ENCODE measurements at regions not wholly inside any gene's neighbourhood (a gene's known extent, or its start where the extent isn't known, plus 50 kb on each side); places are given as distances from the start of the nearest gene placed in this dataset.

DNA sequence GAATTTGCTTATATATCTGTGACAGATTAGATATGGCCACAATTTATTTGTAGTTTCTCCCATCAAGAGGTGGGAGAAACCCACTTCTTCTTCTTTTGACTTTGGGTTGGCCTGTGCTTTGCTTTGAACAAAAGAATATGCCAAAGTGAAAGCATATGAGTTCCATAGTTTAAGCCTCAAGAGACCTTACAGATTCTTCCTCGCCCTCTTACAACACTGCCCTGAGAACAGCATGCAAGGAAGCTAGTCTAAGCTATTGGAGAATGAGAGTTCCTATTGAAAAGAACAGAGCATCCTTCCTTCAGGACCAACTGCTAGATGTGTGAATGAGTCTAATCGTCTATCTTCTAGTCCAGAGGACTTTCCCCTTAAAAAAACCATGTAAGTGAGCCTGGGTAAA lies 394.8 kb downstream of the TUSC7 start:
- Histone ChIP-seq H3K36me3 (ENCODE audit: control insufficient read depth, insufficient read depth, low read length) (no peaks in the 10 kb centered on the region), H3K9me3 (ENCODE audit: control insufficient read depth, low read length) (no peaks in the 10 kb centered on the region), H3K4me1 (ENCODE audit: control insufficient read depth, insufficient read depth, low read length) (no peaks in the 10 kb centered on the region), H3K4me3 (ENCODE audit: low read length) (no peak overlapping the region), H3K9ac (ENCODE audit: low read length) (no peak overlapping the region), H3K27me3 (ENCODE audit: control insufficient read depth, insufficient read depth, low read length) (no peaks in the 10 kb centered on the region)

DNA sequence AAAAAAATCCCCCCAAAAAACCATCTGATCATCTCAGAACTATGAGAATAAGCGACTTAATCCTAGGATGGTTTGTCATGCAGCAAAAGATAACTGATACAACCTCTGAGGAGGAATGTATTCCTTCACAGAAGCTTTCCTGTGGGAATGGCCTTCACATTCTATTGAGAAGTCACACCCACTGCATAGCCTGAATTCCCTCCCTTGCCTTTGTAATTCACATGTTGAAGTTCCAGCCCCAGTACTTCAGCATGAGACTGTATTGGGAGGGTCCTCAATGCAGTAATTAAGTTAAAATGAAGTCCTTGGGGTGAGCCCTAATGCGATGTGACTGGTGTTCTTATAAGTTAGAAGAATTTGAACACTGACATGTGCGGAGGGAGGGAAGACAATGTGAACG lies 395.2 kb downstream of the TUSC7 start:
- Histone ChIP-seq H3K4me3 (ENCODE audit: low read length) (no peak overlapping the region), H3K4me1 (ENCODE audit: control insufficient read depth, insufficient read depth, low read length) (no peaks in the 10 kb centered on the region), H3K36me3 (ENCODE audit: control insufficient read depth, insufficient read depth, low read length) (no peaks in the 10 kb centered on the region), H3K27me3 (ENCODE audit: control insufficient read depth, insufficient read depth, low read length) (no peaks in the 10 kb centered on the region), H3K9ac (ENCODE audit: low read length) (no peak overlapping the region), H3K9me3 (ENCODE audit: control insufficient read depth, low read length) (no peaks in the 10 kb centered on the region)

DNA sequence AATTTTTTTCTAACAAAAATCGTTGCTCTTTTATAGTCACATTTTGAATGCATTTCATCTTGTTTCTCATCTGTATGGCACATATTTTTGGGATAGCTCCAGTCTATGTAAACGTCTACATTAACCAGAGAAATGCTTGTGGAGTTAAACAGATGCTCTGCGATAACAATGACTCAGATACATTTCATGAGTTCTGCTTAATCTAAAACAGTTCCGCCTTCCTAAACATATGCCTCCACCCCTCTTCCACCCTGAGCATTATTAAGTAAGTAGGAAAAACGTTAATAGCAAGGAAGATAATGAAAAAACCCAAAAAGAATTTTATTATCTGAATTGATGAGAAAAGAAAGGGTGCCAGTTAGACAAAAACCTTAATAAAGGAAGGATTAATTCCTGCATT lies 396.1 kb downstream of the TUSC7 start:
- no peaks in the 10 kb centered on the region for H3K27me3 ChIP-seq (ENCODE audit: control insufficient read depth, insufficient read depth, low read length)
- H3K4me3 ChIP-seq (ENCODE audit: low read length), result no peak overlapping the region
- H3K4me1 ChIP-seq (ENCODE audit: control insufficient read depth, insufficient read depth, low read length), result no peaks in the 10 kb centered on the region
- no peak overlapping the region for H3K9ac ChIP-seq (ENCODE audit: low read length)
- H3K36me3 ChIP-seq (ENCODE audit: control insufficient read depth, insufficient read depth, low read length), result no peaks in the 10 kb centered on the region
- no peaks in the 10 kb centered on the region for H3K9me3 ChIP-seq (ENCODE audit: control insufficient read depth, low read length)

DNA sequence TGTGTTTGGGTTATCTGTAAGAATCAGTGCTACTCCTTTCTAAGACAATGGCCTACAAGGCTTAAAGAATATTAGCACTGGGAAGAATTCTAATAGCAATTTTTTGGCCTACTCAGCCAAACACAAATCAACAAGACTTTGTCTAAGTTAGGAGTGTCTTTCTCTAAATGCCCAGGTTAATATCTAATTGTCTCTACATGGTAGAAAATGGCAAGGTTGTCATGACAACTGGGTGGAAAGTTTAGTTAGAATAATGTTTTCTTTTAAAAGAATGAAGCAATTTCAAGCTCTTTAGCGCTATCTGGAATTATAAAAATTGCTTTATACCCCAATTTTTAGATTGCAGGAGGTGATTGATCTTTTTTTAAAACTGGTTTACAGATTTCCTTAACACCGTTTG lies 396.8 kb downstream of the TUSC7 start:
- Histone ChIP-seq H3K9me3 (ENCODE audit: control insufficient read depth, low read length) (no peaks in the 10 kb centered on the region), H3K36me3 (ENCODE audit: control insufficient read depth, insufficient read depth, low read length) (no peaks in the 10 kb centered on the region), H3K9ac (ENCODE audit: low read length) (no peak overlapping the region), H3K4me3 (ENCODE audit: low read length) (no peak overlapping the region), H3K27me3 (ENCODE audit: control insufficient read depth, insufficient read depth, low read length) (no peaks in the 10 kb centered on the region), H3K4me1 (ENCODE audit: control insufficient read depth, insufficient read depth, low read length) (no peaks in the 10 kb centered on the region)

DNA sequence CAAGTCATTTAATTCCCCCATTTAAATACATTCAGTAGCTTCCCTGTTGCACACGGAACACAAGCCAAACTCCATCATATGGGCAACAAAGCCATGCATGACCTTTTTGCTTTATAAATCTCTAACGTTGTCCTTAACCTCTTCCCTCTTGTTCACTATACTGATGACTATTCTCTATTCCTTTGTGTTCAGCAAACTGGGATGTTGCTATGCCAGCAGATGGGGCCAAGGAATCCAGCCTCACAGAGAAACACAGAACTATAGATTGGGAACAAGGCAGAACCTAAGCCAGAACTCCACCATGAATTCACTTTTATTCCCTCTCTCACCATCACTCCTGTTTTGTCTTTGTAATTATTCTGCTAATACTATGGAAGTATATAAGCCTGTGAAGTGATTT lies 398.4 kb downstream of the TUSC7 start:
- no peaks in the 10 kb centered on the region for H3K27me3 ChIP-seq (ENCODE audit: control insufficient read depth, insufficient read depth, low read length)
- H3K9me3 ChIP-seq (ENCODE audit: control insufficient read depth, low read length), result no peaks in the 10 kb centered on the region
- no peaks in the 10 kb centered on the region for H3K4me1 ChIP-seq (ENCODE audit: control insufficient read depth, insufficient read depth, low read length)
- no peak overlapping the region for H3K9ac ChIP-seq (ENCODE audit: low read length)
- H3K4me3 ChIP-seq (ENCODE audit: low read length), result no peak overlapping the region
- no peaks in the 10 kb centered on the region for H3K36me3 ChIP-seq (ENCODE audit: control insufficient read depth, insufficient read depth, low read length)

DNA sequence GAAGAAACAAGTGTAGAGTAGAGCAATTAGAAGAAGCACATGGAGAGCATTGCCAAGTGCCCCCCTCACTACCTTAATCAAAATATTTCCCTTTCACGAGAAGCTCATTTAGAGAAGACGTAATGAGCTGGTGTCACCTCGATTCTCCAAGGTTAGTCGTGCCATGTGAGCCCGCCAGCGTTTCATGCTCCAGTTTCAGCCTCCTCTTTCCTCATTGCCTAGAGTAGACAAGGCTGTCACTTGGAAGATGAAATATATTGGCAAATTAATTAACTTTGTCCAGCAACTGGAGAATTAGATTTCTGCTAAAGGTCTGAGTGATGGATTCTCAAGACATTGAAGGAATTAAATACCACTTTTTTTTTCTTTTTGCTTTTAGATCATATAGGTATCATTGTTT lies 399.6 kb downstream of the TUSC7 start:
- no peaks in the 10 kb centered on the region for H3K9me3 ChIP-seq (ENCODE audit: control insufficient read depth, low read length)
- no peak overlapping the region for H3K9ac ChIP-seq (ENCODE audit: low read length)
- H3K27me3 ChIP-seq (ENCODE audit: control insufficient read depth, insufficient read depth, low read length), result no peaks in the 10 kb centered on the region
- no peak overlapping the region for H3K4me3 ChIP-seq (ENCODE audit: low read length)
- no peaks in the 10 kb centered on the region for H3K4me1 ChIP-seq (ENCODE audit: control insufficient read depth, insufficient read depth, low read length)
- no peaks in the 10 kb centered on the region for H3K36me3 ChIP-seq (ENCODE audit: control insufficient read depth, insufficient read depth, low read length)

DNA sequence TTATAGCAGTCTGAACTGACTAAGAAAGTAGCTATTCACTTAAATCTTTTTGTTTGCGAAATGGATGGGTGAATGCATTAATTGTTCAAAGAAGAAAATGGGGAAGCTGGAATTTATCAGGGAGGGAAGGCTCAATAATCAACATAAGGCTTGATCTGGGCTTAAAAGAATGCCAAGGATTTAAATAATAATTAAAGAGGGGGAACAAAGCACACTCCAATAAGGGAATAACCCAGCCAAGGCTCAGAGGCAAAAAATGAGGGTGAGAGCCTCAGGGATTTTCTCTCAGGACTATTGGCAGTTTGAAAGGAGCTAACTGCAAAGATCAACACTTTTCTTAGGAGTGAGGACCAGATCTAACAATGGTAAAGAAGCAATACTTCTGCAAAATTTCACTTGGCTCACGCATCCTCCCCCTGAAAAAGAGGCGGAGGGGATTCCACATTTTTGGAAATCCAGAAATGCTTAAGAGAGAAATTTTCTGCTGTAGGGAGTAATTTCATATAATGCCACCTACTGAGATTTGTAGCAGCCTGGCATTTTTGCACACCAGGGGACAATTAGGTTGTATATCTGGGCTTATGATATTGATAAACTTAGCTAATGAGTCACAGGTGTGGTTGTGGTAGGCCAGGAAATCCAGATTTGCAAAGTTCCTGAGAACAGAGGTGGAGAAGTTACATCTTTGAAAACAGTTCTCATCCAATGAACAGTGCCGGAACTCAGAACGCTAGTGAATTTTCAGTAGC lies 405.1 kb downstream of the TUSC7 start:
- Histone ChIP-seq H3K9me3 (ENCODE audit: control insufficient read depth, low read length) (no peaks in the 10 kb centered on the region), H3K9ac (ENCODE audit: low read length) (no peak overlapping the region), H3K27me3 (ENCODE audit: control insufficient read depth, insufficient read depth, low read length) (no peaks in the 10 kb centered on the region), H3K4me1 (ENCODE audit: control insufficient read depth, insufficient read depth, low read length) (no peaks in the 10 kb centered on the region), H3K36me3 (ENCODE audit: control insufficient read depth, insufficient read depth, low read length) (no peaks in the 10 kb centered on the region), H3K4me3 (ENCODE audit: low read length) (no peak overlapping the region)

DNA sequence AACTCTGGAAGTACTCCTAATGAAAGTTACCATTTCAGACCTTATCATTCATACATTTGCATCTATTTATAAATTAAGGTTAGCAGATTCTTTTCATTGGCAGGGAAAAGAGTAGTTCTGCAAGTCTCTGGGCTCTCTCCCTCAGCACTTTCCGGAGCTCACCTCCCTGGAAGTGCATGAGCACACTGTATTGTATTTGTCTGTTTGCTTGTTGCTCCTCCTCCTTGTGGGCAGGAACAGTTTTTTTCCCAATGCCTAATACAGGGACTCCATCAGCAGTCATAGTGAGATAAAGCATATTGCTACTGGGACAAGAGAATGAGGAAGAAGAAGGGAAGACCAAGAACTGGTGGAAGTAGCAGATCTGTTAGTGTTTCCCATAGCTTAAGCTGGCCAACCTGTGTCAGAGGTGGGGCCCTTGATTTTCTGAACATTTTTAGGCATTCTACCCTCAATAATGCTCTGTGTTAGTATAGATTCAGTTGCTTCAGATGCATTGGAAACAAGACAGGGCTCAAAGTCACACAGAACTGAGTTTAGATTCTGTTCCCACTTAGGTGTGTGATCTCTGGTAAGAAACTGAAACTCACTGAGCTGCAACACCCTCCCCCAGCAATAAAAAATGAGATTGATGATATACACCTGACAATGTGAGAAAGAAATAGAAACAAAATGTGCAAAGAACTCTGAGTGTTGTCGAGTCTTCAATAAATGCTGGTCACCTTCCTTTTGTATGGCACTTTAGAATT lies 407.8 kb downstream of the TUSC7 start:
- Histone ChIP-seq H3K9ac (ENCODE audit: low read length) (no peak overlapping the region), H3K27me3 (ENCODE audit: control insufficient read depth, insufficient read depth, low read length) (no peaks in the 10 kb centered on the region), H3K9me3 (ENCODE audit: control insufficient read depth, low read length) (no peaks in the 10 kb centered on the region), H3K4me3 (ENCODE audit: low read length) (no peak overlapping the region), H3K4me1 (ENCODE audit: control insufficient read depth, insufficient read depth, low read length) (no peaks in the 10 kb centered on the region), H3K36me3 (ENCODE audit: control insufficient read depth, insufficient read depth, low read length) (no peaks in the 10 kb centered on the region)

DNA sequence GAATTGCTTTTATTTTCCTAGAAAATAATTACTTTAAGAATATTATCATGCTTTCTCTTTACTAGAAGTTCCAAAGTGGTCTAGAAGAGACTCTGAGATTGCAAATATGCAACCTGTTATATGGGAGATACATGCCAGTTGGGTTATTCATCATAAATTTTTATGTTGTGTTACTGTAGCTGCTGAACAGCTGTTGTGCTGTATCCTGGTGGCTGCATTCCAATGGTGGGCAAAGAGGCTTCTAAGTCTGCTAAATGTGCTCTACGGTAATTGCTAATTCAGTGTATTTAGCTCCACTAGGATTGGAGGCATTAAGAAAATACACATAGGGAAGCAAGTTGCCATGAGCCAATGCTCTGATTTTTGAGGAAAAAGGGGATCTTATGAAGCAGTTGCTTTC lies 409.0 kb downstream of the TUSC7 start:
- H3K36me3 ChIP-seq (ENCODE audit: control insufficient read depth, insufficient read depth, low read length), result no peaks in the 10 kb centered on the region
- H3K9ac ChIP-seq (ENCODE audit: low read length), result no peak overlapping the region
- H3K4me1 ChIP-seq (ENCODE audit: control insufficient read depth, insufficient read depth, low read length), result no peaks in the 10 kb centered on the region
- no peaks in the 10 kb centered on the region for H3K27me3 ChIP-seq (ENCODE audit: control insufficient read depth, insufficient read depth, low read length)
- no peaks in the 10 kb centered on the region for H3K9me3 ChIP-seq (ENCODE audit: control insufficient read depth, low read length)
- no peak overlapping the region for H3K4me3 ChIP-seq (ENCODE audit: low read length)

DNA sequence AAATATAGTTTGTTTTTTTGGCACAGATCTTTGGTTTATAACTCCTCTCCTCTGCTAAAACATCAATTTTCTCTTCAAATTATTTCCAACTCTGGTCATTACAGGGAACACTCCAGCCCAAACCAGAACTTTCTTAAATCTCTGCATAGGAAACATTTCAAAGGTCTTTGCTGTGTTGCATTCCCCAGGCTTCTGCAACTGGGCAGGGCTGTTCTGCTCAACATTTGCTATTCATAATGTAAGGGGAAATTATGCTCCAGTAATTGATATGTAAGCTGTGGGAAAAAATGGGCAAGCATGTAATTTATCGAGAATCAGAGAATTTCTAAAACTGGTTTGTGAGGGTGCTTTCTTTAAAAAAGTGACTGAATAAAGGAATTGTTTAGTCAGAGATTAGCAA lies 410.4 kb downstream of the TUSC7 start:
- no peak overlapping the region for H3K9ac ChIP-seq (ENCODE audit: low read length)
- no peaks in the 10 kb centered on the region for H3K4me1 ChIP-seq (ENCODE audit: control insufficient read depth, insufficient read depth, low read length)
- H3K4me3 ChIP-seq (ENCODE audit: low read length), result no peak overlapping the region
- H3K36me3 ChIP-seq (ENCODE audit: control insufficient read depth, insufficient read depth, low read length), result no peaks in the 10 kb centered on the region
- H3K9me3 ChIP-seq (ENCODE audit: control insufficient read depth, low read length), result no peaks in the 10 kb centered on the region
- no peaks in the 10 kb centered on the region for H3K27me3 ChIP-seq (ENCODE audit: control insufficient read depth, insufficient read depth, low read length)

DNA sequence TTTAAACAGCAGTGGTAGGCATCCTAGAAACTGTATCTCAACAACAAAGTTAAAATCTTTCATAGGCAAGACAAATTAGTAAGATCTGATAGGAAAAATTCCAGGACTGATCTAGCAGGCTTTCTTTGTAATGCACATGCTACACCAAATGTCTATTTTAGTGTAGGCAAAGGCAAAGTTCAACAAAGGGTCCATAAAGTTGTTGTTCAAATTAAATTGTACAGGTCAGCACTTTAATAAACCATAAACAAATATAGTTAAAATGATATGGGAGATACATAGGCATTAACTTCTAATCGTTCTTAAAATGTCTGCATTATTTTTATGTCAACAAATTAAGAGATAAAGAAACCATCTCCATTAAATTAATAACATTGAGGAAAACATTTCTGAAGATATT lies 413.0 kb downstream of the TUSC7 start:
- H3K4me3 ChIP-seq (ENCODE audit: low read length), result no peak overlapping the region
- no peaks in the 10 kb centered on the region for H3K36me3 ChIP-seq (ENCODE audit: control insufficient read depth, insufficient read depth, low read length)
- no peaks in the 10 kb centered on the region for H3K27me3 ChIP-seq (ENCODE audit: control insufficient read depth, insufficient read depth, low read length)
- no peaks in the 10 kb centered on the region for H3K9me3 ChIP-seq (ENCODE audit: control insufficient read depth, low read length)
- H3K9ac ChIP-seq (ENCODE audit: low read length), result no peak overlapping the region
- no peaks in the 10 kb centered on the region for H3K4me1 ChIP-seq (ENCODE audit: control insufficient read depth, insufficient read depth, low read length)

DNA sequence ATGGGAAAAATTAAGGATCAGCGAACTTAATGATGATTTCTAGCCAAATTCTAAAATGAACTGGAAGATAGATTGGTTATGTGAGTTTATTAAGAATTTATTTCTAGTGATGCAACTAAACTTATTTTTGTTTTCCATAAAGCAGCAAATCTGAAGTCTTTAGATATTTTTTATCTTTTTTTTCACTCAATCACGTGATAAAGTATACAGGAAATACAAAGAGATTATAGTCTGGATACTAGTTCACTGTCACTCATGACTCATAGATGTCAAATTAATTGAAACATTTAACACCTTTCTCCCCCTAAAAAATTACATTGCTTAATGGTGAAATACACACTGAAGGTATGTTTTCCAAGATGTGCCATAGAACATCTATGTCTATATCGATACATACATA lies 416.9 kb downstream of the TUSC7 start:
- Histone ChIP-seq H3K9me3 (ENCODE audit: control insufficient read depth, low read length) (no peaks in the 10 kb centered on the region), H3K9ac (ENCODE audit: low read length) (no peak overlapping the region), H3K4me1 (ENCODE audit: control insufficient read depth, insufficient read depth, low read length) (no peaks in the 10 kb centered on the region), H3K27me3 (ENCODE audit: control insufficient read depth, insufficient read depth, low read length) (no peaks in the 10 kb centered on the region), H3K36me3 (ENCODE audit: control insufficient read depth, insufficient read depth, low read length) (no peaks in the 10 kb centered on the region), H3K4me3 (ENCODE audit: low read length) (no peak overlapping the region)

All from mucosa of stomach (tissue), 1 donor.